ENCODE measurements at regions not wholly inside any gene's neighbourhood (a gene's known extent, or its start where the extent isn't known, plus 50 kb on each side); places are given as distances from the start of the nearest gene placed in this dataset.

- ATAC-seq = peak; percentile 53 to 61
Measured at GRCh38 chr6:91299544-91300491, 712.9 kb upstream of the MAP3K7 start.

GRCh38 chr6:91298543-91299145 is 711.8 kb upstream of the MAP3K7 start:
- TF ChIP-seq CTCF (IDR thresholded peaks at IDR 0.05) = no peak
- Histone ChIP-seq H3K4me1 (no peaks in the 10 kb centered on the region), H3K36me3 (no peaks in the 10 kb centered on the region), H3K4me3 (no peak overlapping the region), H3K9me3 (peaks cover 7% of the 10 kb centered on the region), H3K27me3 (ENCODE audit: low read depth) (no peaks in the 10 kb centered on the region), H3K27ac (no peak overlapping the region)
- ATAC-seq = no peak
- intact Hi-C loops (cut with DNase I) = no loop called here
- no peak for DNase-seq

More at GRCh38 chr6:91299544-91300491, 712.9 kb upstream of the MAP3K7 start:
- DNase-seq = no peak
- Histone ChIP-seq H3K4me3 (no peak overlapping the region), H3K27ac (no peak overlapping the region), H3K4me1 (no peaks in the 10 kb centered on the region), H3K27me3 (ENCODE audit: low read depth) (no peaks in the 10 kb centered on the region), H3K9me3 (peaks cover 7% of the 10 kb centered on the region), H3K36me3 (no peaks in the 10 kb centered on the region)
- no peak for TF ChIP-seq CTCF (IDR thresholded peaks at IDR 0.05)
- intact Hi-C loops (cut with DNase I) = no loop called here

DNA sequence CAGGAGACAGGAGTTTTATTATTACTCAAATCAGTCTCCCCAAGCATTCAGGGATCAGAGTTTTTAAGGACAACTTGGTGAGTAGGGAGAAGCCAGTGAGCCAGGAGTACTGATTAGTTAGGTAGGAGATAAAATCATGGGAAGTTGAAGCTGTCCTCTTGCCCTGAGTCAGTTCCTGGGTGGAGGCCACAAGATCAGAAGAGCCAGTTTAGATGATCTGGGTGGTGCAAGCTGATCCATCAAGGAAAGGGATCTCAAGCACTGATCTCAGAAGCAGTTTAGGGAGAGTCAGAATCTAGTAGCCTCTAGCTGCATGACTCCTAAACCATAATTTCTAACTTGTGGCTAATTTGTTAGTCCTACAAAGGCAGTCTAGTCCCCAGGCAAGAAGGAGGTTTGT is 706.5 kb upstream of the MAP3K7 start:
- Histone ChIP-seq H3K27me3 (ENCODE audit: low read depth) (no peaks in the 10 kb centered on the region), H3K9me3 (peaks cover 7% of the 10 kb centered on the region), H3K36me3 (no peaks in the 10 kb centered on the region), H3K4me3 (no peak overlapping the region), H3K4me1 (no peaks in the 10 kb centered on the region), H3K27ac (no peak overlapping the region)
- DNase-seq (no peak), ATAC-seq (no peak)
- no peak for TF ChIP-seq CTCF (IDR thresholded peaks at IDR 0.05)
- intact Hi-C loops (cut with DNase I) = no loop called here

- DNase-seq (no peak), ATAC-seq (no peak)
- no peaks in the 10 kb centered on the region for H3K9me3 ChIP-seq
- no peak overlapping the region for H3K4me3 ChIP-seq
- H3K27me3 ChIP-seq (ENCODE audit: low read depth) = no peaks in the 10 kb centered on the region
- no peak overlapping the region for H3K27ac ChIP-seq
- intact Hi-C loops (cut with DNase I) = no loop called here
- no peaks in the 10 kb centered on the region for H3K4me1 ChIP-seq
- H3K36me3 ChIP-seq = no peaks in the 10 kb centered on the region
- no peak for TF ChIP-seq CTCF (IDR thresholded peaks at IDR 0.05)
Measured at GRCh38 chr6:91291071-91291470, 704.2 kb upstream of the MAP3K7 start.

DNA sequence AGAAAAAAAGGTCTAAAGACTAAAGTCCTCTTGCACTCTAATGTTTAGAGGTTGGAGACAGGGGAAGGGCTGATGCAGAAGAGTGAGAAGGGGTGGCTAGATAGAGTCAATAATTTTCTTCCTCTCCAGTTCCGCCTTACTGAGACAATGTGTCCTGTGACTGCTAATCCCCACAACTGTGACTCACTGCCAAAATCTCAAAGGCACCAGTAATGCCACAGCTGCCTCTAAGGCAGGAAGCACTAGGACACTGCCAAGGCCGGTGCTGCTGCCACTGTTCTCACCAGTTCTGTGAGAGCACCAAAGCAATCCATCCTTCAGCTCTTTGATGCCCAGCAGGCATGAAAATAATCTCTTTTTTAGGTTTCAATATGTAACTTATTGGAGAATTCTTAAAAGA is 701.9 kb upstream of the MAP3K7 start:
- intact Hi-C loops (cut with DNase I) = no loop called here
- Histone ChIP-seq H3K27me3 (ENCODE audit: low read depth) (no peaks in the 10 kb centered on the region), H3K4me1 (no peaks in the 10 kb centered on the region), H3K9me3 (no peaks in the 10 kb centered on the region), H3K36me3 (no peaks in the 10 kb centered on the region), H3K4me3 (no peak overlapping the region), H3K27ac (no peak overlapping the region)
- ATAC-seq = no peak
- TF ChIP-seq CTCF (IDR thresholded peaks at IDR 0.05) = no peak
- no peak for DNase-seq

Data from lower lobe of right lung (tissue), 2 donors.